IgD-negative memory B cell (primary cell): ENCODE measurements at regions not wholly inside any gene's neighbourhood (a gene's known extent, or its start where the extent isn't known, plus 50 kb on each side); places are given as distances from the start of the nearest gene placed in this dataset.
"Not testable (repeated sequence)": the region's sequence is repeated elsewhere in the genome, so short reads cannot be mapped to it uniquely, and the experiment has no call there.

Source experiments
- H3K27ac Mint-ChIP-seq, 3 donors: one replicate each; pipeline ENCODE4 v1.8.0; 2020 to 2022; ENCODE audit warnings: mild to moderate bottlenecking in 3 of 3, mixed read lengths in 3 of 3, moderate library complexity in 1 of 3
- H3K27me3 Mint-ChIP-seq: one replicate; pipeline ENCODE4 v1.8.0; 2021; ENCODE audit warnings: mixed read lengths
- H3K36me3 Mint-ChIP-seq: one replicate; pipeline ENCODE4 v1.8.0; 2020; ENCODE audit warnings: mild to moderate bottlenecking, mixed read lengths
- H3K4me1 Mint-ChIP-seq, 3 donors: one replicate each; pipeline ENCODE4 v1.8.0; 2020 to 2022; ENCODE audit warnings: mixed read lengths in 3 of 3, mild to moderate bottlenecking in 1 of 3
- H3K4me3 Mint-ChIP-seq, 4 donors: one replicate each; pipeline ENCODE4 v1.8.0; 2020 to 2022; ENCODE audit warnings: mild to moderate bottlenecking in 4 of 4, mixed read lengths in 4 of 4, moderate library complexity in 3 of 4
- H3K9me3 Mint-ChIP-seq, 3 donors: one replicate each; pipeline ENCODE4 v1.8.0; 2020 to 2021; ENCODE audit warnings: mixed read lengths in 3 of 3, mild to moderate bottlenecking in 1 of 3

DNA sequence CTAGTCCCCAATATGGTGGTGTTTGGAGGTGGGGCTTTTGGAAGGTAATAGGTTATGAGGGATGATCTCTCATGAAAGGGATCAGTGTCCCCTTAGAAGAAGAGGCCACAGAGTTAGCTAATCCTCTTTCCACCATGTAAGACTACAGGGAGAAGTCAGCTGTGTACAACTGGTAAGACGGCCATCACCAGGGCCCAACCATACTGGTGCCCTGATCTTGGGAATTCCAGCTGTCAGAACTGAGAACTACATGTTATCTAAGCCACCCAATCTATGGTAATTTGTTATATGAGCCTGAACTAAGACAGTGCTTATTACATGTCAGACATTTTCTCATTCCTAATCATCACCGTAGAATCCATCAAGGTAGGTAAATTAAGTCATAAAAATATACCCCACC lies 77.7 kb upstream of the ZNF217 start:
- H3K4me1 Mint-ChIP-seq: peaks cover 0 to 7% (median 0%) of the 10 kb centered on the region in 3 donors
- no peaks in the 10 kb centered on the region for H3K9me3 Mint-ChIP-seq
- H3K27ac Mint-ChIP-seq: peak overlapping the region in 2 of 3 donors; percentile 32 to 47
- peaks cover 3% of the 10 kb centered on the region for H3K27me3 Mint-ChIP-seq
- H3K36me3 Mint-ChIP-seq: no peaks in the 10 kb centered on the region
- H3K4me3 Mint-ChIP-seq: no peak overlapping the region

DNA sequence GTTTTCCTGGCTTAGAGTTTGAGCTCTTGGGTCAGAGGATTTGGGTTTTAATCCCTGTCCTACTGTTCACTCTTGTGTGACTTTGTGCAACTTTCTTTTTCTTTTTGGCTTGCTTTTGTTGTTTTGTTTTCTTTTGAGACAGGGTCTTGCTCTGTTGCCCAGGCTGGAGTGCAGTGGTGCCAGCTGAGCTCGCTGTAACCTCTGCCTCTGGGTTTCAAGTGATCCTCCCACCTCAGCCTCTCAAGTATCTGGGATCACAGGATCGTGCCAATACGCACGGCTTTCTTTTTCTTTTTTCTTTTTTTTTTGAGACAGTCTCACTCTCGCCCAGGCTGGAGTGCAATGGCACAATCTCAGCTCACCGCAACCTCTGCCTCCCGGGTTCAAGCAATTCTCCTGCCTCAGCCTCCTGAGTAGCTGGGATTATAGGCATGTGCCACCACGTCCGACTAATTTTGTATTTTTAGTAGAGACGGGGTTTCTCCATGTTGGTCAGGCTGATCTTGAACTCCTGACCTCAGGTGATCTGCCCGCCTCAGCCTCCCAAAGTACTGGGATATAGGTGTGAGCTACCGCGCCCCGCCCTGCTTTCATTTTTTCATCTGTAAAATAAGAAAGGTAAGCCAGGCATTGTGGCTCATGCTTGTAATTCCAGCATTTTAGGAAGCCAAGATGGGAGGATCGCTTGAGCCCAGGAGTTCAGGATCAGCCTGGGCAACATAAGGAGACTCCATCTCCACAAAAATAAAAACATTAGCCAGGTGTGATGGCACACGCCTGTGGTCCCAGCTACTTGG lies 76.1 kb upstream of the ZNF217 start:
- H3K36me3 Mint-ChIP-seq, H3K4me3 Mint-ChIP-seq, H3K4me1 Mint-ChIP-seq, H3K9me3 Mint-ChIP-seq, H3K27me3 Mint-ChIP-seq: not testable (repeated sequence)
- peak overlapping the region in 1 of 3 donors; percentile 41 for H3K27ac Mint-ChIP-seq

DNA sequence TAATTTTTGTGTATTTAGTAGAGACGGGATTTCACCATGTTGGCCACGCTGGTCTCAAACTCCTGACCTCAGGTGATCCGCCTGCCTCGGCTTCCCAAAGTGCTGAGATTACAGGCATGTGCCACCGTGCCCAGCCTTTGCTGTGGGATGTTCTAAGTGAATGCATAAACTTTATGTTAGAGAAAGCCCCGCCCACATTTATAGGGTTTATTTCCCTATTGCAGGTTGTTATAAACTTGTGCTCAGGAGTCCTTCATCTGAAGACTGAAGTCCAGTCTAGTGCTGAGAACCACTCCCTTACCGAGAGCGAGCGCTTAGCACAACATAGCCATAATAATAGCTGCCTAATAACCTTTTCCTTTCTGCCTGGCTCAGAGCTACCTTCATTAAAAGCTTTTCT lies 75.4 kb upstream of the ZNF217 start:
- no peak overlapping the region for H3K27ac Mint-ChIP-seq
- no peaks in the 10 kb centered on the region for H3K36me3 Mint-ChIP-seq
- H3K27me3 Mint-ChIP-seq: peaks cover 3% of the 10 kb centered on the region
- no peaks in the 10 kb centered on the region for H3K9me3 Mint-ChIP-seq
- H3K4me1 Mint-ChIP-seq: peaks cover under 1 to 9% (median 5%) of the 10 kb centered on the region in 3 donors
- no peak overlapping the region for H3K4me3 Mint-ChIP-seq

DNA sequence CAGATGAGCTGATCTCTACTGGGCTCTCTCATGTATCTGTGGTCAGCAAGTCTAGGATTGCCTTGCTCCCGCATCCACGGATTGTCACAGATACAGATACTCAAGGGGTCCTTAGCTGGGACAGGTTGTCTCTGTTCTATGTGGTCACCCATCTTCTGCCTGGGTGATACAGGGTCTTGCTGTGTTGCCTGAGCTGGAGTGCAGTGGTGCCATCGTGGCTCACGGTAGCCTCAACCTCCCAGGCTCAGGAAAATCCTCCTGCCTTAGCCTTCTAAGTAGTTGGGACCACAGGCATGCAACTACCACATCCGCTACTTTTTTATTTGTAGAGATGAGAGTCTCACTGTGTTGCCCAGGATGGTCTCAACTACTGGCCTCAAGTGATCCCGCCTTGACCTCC lies 72.5 kb upstream of the ZNF217 start:
- Mint-ChIP-seq H3K4me1 (peaks cover 8 to 17% (median 13%) of the 10 kb centered on the region in 3 donors), H3K27ac (no peak overlapping the region), H3K36me3 (no peaks in the 10 kb centered on the region), H3K9me3 (no peaks in the 10 kb centered on the region), H3K4me3 (no peak overlapping the region), H3K27me3 (peaks cover 3% of the 10 kb centered on the region)

DNA sequence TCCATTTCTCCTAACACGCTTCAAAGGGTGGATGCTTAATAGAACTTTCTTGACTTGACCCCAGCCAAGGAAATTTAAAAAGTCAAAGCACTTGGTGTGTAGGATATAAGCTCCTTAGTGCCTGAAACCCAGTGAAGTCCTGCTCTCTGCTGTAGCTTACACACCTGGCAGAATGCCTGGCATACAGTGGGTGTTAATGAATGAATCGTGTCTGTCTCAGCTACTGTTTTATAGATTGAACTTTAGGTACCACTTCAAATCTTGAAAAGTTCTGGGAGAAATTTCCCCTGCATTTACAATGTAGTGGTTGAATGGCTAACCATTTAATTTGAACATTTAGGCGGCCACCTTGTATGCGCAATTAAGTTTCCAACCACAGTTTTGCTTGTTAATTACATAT lies 70.5 kb upstream of the ZNF217 start:
- Mint-ChIP-seq H3K36me3 (no peaks in the 10 kb centered on the region), H3K27ac (peak overlapping the region in 2 of 3 donors; percentile 27 to 63), H3K4me3 (no peak overlapping the region), H3K9me3 (no peaks in the 10 kb centered on the region), H3K4me1 (peaks cover 20 to 29% (median 26%) of the 10 kb centered on the region in 3 donors), H3K27me3 (no peaks in the 10 kb centered on the region)

DNA sequence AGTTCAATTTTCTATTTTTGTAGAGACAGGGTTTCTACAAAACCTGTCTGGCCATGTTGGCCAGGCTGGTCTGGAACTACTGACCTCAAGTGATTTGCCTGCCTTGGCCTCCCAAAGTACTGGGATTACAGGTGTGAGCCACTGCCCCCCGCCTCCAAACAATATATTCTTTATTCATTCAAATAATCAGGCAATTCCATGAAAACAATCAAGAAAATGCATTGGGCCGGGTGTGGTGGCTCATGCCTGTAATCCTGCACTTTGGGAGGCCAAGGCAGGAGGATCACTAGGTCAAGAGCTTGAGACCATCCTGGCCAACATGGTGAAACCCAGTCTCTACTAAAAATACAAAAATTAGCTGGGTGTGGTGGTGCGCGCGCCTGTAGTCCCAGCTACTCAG lies 69.9 kb upstream of the ZNF217 start:
- not testable (repeated sequence) for H3K27ac Mint-ChIP-seq, H3K9me3 Mint-ChIP-seq, H3K36me3 Mint-ChIP-seq, H3K27me3 Mint-ChIP-seq, H3K4me3 Mint-ChIP-seq
- H3K4me1 Mint-ChIP-seq: peaks cover 21 to 32% (median 25%) of the 10 kb centered on the region in 3 donors

DNA sequence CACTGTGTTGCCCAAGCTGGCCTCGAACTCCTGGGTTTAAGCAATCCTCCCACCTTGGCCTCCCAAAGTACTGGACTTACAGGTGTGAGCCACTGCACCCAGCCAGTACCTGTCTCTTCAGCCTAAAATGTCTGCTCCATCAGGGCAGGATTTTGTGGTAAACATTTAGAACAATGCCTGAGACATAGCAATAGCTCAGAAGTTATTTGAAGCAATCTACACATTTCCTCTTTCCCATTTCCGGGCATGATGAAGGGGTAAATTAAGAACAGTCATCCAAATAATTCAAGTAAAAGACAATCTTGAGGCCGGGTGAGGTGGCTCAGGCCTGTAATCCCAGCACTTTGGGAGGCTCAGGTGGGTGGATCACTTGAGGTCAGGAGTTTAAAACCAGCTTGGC lies 69.0 kb upstream of the ZNF217 start:
- Mint-ChIP-seq H3K27ac (no peak overlapping the region), H3K4me1 (peaks cover 29 to 41% (median 31%) of the 10 kb centered on the region in 3 donors), H3K27me3 (no peaks in the 10 kb centered on the region), H3K36me3 (no peaks in the 10 kb centered on the region), H3K4me3 (no peak overlapping the region), H3K9me3 (no peaks in the 10 kb centered on the region)

DNA sequence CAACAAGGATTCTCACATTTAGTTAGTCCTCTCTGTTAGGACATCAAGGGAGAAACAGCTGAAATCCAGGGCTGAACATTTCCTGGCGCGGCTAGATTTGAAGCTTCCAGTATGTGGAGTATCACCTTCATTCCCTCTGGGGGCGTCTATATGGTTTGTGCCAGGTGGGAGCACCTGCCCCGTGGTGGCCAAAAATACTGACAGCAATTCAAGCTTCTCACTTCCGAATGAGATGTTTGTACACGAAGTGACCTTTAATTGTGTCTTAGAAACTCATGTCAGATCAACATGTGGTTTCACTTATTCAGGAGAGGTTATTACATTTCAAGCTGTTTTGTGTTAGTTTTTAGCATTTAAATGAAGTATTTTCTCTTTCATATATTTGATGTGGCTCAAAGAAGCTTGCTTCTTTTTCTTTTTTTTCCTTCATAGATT lies 67.3 kb upstream of the ZNF217 start:
- Mint-ChIP-seq H3K27ac (peak overlapping the region; percentile 69 to 96 (median 84)), H3K36me3 (no peaks in the 10 kb centered on the region), H3K9me3 (no peaks in the 10 kb centered on the region), H3K4me3 (peak overlapping the region; percentile 90 to 94 (median 91)), H3K27me3 (no peaks in the 10 kb centered on the region), H3K4me1 (peaks cover 44 to 58% (median 47%) of the 10 kb centered on the region in 3 donors)

DNA sequence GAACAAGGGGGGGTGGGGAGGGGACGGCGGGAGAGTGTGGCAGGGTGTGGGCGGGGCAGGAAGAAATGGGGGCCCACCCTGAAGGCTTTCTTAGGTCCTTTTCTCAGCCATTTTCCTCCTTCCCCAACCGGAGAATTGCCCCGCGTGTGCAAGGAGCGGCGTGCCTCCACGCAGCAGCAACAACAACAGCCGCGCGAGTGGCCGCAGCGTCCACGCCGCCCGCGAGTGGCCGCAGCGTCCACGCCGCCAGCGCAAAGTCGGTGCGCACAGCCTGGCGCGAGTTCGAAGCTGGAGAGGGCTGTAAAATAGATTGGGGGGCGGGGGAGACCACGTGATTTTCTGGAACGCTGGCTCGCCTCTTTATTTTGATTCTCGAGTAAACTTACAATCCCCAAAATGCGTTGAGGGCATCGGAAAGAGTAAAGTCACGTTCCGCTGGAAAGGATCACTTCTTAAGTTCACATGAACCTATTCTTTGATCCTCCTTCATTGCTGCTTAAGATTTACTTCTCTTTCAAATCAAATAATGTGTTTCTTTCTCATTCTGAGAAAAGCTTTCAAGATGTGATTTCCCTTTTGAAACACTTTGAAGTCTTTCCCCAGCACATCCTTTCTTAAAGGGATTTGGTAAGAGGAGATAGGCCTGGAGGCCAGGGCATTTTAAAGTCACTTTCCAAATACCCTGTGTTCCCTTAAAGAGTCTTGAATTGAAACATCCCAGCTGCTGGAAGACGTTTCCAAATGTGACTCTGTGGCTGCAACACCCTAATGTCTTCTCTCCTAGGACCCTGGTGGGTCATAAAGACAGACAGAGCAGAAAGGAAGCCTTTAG lies 66.7 kb upstream of the ZNF217 start:
- Mint-ChIP-seq H3K4me1 (peaks cover 48 to 63% (median 50%) of the 10 kb centered on the region in 3 donors), H3K9me3 (no peaks in the 10 kb centered on the region), H3K36me3 (no peaks in the 10 kb centered on the region), H3K27me3 (no peaks in the 10 kb centered on the region), H3K4me3 (peak overlapping the region; percentile 90 to 94 (median 91)), H3K27ac (peak overlapping the region; percentile 69 to 96 (median 84))

DNA sequence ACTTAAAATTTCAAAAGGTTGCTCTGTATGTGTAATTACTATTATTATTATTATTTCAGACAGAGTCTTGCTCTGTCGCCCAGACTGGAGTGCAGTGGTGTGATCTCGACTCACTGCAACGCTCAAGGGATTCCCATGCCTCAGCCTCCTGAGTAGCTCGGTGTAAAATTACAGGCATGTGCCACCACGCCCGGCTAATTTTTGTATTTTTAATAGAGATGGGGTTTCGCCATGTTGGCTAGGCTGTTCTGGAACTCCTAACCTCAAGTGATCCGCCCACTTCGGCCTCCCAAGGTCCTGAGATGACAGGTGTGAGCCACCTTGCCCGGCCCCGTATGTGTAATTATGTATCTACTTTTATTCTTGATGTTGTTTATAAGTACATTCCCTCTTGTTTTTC lies 65.3 kb upstream of the ZNF217 start:
- Mint-ChIP-seq H3K4me3 (peak overlapping the region in 2 of 4 donors; percentile 72 to 79), H3K9me3 (no peaks in the 10 kb centered on the region), H3K27ac (peak overlapping the region in 1 of 3 donors; percentile 96), H3K27me3 (no peaks in the 10 kb centered on the region), H3K4me1 (peaks cover 52 to 63% (median 53%) of the 10 kb centered on the region in 3 donors), H3K36me3 (no peaks in the 10 kb centered on the region)

DNA sequence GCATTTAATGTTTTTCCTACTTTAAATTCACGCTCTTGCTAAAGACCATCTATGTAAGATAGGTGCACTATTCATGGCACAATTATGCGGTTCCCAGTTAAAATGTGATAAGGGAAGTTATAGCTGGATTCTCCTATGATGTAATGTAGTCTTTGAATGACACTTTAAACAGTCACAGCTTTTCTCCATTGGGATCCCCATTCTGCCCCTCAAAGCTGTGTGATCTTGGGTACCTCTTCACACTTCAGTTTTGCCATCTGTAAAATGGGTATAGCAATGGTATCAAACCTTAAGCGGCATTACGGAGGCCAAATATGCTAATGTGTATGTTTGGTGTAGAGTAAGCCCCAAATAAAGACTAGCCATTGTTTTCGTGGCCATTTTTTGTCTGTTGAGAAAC lies 64.7 kb upstream of the ZNF217 start:
- Mint-ChIP-seq H3K4me1 (peaks cover 53 to 64% (median 54%) of the 10 kb centered on the region in 3 donors), H3K9me3 (no peaks in the 10 kb centered on the region), H3K36me3 (no peaks in the 10 kb centered on the region), H3K4me3 (peak overlapping the region; percentile 49 to 86 (median 65)), H3K27me3 (no peaks in the 10 kb centered on the region), H3K27ac (no peak overlapping the region)

DNA sequence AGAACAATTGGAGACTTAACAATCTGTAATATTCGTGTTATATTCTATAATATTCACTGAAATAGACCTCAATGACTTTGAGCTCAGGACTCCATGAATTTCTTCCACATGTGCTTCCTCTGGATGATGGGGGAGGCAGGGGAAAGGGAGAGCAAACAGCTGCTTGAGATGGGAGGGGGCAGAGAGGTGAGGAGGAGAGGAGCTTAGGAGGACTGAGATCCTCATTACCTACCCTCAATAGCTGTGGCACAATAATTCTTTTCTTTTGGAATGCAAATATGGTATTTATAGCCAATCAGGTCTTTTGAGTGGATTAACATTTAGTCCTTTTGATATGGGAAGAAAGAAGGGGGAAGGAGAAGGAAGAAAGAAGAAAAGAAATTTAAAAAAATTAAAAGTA lies 64.1 kb upstream of the ZNF217 start:
- Mint-ChIP-seq H3K9me3 (no peaks in the 10 kb centered on the region), H3K4me3 (peak overlapping the region; percentile 62 to 87 (median 82)), H3K27me3 (no peaks in the 10 kb centered on the region), H3K4me1 (peaks cover 58 to 70% (median 60%) of the 10 kb centered on the region in 3 donors), H3K36me3 (no peaks in the 10 kb centered on the region), H3K27ac (peak overlapping the region; percentile 79 to 92 (median 87))

DNA sequence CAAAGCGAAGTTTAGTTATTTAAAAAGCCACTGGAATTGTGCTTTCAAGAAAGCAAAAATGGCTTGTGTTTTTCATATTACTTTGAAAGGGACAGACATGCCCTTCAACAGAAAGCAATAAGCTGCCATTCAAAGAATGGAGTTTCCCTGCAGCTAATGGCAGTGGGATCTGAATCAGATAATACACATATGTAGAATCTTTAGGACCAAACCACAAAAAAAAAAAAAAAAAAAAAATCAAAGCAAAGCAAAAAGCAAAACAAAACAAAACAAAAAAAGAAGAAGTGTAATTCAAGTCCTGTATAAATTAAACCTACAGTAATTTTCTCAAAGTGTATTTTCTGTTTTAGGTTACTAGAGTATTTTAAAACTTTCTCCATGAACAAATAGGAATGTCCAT lies 63.6 kb upstream of the ZNF217 start:
- peaks cover 60 to 74% (median 65%) of the 10 kb centered on the region in 3 donors for H3K4me1 Mint-ChIP-seq
- H3K9me3 Mint-ChIP-seq: no peaks in the 10 kb centered on the region
- H3K27me3 Mint-ChIP-seq: no peaks in the 10 kb centered on the region
- peak overlapping the region in 3 of 4 donors; percentile 78 to 87 (median 86) for H3K4me3 Mint-ChIP-seq
- peak overlapping the region; percentile 79 to 92 (median 87) for H3K27ac Mint-ChIP-seq
- no peaks in the 10 kb centered on the region for H3K36me3 Mint-ChIP-seq

DNA sequence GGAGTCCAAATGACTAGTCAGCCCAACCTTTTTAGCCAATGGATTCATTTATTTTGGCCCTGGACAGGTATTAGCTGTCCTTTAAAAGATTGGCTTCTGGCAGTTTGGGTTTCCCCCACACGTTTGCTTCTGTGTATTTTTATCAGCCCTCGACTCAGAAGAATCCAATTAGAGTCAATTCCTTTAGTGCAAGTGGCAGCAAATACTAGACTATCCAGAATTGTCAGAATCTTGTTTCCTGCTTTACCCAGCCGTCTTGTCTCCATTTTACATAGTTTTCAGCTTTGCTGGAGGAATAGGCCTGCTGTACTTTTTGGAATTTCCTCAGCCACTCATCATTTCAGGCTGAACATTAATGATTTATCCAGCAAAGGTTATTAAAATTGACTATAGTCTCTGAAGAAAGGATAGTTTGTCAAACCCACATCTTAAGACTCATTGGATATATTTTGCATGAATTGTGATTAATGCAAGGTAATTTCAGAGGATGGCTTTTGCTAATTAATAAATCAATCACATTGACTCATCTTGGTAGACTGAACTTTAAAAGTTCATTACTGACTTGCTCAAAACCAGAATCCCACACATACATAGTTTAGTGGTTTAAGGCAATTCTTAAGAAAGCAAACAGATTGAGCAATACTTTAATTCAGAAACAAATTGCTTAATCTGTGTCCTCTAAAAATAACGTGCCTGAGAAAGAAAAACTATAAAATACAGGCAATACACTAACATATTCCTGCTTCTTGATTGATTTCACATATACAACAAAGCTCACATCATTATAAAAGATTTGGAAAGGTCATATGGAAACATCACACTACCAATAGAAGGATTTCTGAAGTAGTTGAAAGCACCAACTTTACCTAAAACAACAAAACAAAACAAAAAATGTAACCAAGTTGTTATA lies 62.9 kb upstream of the ZNF217 start:
- peak overlapping the region in 3 of 4 donors; percentile 78 to 87 (median 86) for H3K4me3 Mint-ChIP-seq
- H3K9me3 Mint-ChIP-seq: no peaks in the 10 kb centered on the region
- H3K36me3 Mint-ChIP-seq: no peaks in the 10 kb centered on the region
- H3K27me3 Mint-ChIP-seq: no peaks in the 10 kb centered on the region
- peak overlapping the region; percentile 79 to 92 (median 87) for H3K27ac Mint-ChIP-seq
- H3K4me1 Mint-ChIP-seq: peaks cover 61 to 75% (median 66%) of the 10 kb centered on the region in 3 donors
